Endothelial cell (in vitro differentiated cells): ENCODE measurements at regions not wholly inside any gene's neighbourhood (a gene's known extent, or its start where the extent isn't known, plus 50 kb on each side); places are given as distances from the start of the nearest gene placed in this dataset.

Source experiments
- DNase-seq: peaks from one replicate; pipeline ENCODE4 v3.0.0; 2021; ENCODE audit warnings: low spot score
- H3K27ac Mint-ChIP-seq: one replicate; pipeline ENCODE4 v1.8.0; 2021; ENCODE audit warnings: mixed read lengths, inconsistent platforms; ENCODE audit not compliant: unreplicated experiment
- H3K27me3 Mint-ChIP-seq: one replicate; pipeline ENCODE4 v1.8.0; 2021; ENCODE audit warnings: mild to moderate bottlenecking, moderate library complexity, mixed read lengths, inconsistent platforms; ENCODE audit not compliant: unreplicated experiment
- H3K36me3 Mint-ChIP-seq: one replicate; pipeline ENCODE4 v1.8.0; 2021; ENCODE audit warnings: mild to moderate bottlenecking, low read depth, mixed read lengths, inconsistent platforms; ENCODE audit not compliant: unreplicated experiment
- H3K4me1 Mint-ChIP-seq: one replicate; pipeline ENCODE4 v1.8.0; 2021; ENCODE audit warnings: mild to moderate bottlenecking, mixed read lengths, inconsistent platforms; ENCODE audit not compliant: unreplicated experiment
- H3K4me3 Mint-ChIP-seq: one replicate; pipeline ENCODE4 v1.8.0; 2021; ENCODE audit warnings: mild to moderate bottlenecking, mixed read lengths, inconsistent platforms; ENCODE audit not compliant: unreplicated experiment
- H3K9me3 Mint-ChIP-seq: one replicate; pipeline ENCODE4 v1.8.0; 2021; ENCODE audit warnings: mixed read lengths, inconsistent platforms; ENCODE audit not compliant: unreplicated experiment
- TF ChIP-seq, protein P1 (sequence below): fragments of 200-600 bp; sonication (generic); IDR thresholded peaks from one replicate; pipeline ENCODE4 v1.5.0; 2021; ENCODE audit warnings: antibody characterized with exemption; ENCODE audit not compliant: unreplicated experiment

DNA sequence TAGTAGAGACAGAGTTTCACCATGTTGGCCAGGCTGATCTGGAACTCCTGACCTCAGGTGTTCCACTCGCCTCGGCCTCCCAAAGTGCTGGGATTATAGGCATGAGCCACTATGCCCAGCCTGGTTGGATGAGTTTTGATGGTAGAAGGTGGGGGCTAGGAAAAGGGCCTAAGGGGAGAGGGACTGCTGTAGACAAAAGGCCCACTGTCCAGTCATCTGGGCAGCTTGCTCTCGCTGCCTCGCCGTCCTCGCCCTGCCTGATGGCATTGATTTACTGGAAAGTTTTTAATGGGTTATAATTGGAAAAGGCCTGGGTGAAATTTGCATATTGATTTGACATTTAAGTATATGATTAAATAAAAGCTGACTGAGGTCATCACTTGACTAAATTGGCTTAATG is 175.1 kb upstream of the CSF3R start:
- TF ChIP-seq, protein P1, sequence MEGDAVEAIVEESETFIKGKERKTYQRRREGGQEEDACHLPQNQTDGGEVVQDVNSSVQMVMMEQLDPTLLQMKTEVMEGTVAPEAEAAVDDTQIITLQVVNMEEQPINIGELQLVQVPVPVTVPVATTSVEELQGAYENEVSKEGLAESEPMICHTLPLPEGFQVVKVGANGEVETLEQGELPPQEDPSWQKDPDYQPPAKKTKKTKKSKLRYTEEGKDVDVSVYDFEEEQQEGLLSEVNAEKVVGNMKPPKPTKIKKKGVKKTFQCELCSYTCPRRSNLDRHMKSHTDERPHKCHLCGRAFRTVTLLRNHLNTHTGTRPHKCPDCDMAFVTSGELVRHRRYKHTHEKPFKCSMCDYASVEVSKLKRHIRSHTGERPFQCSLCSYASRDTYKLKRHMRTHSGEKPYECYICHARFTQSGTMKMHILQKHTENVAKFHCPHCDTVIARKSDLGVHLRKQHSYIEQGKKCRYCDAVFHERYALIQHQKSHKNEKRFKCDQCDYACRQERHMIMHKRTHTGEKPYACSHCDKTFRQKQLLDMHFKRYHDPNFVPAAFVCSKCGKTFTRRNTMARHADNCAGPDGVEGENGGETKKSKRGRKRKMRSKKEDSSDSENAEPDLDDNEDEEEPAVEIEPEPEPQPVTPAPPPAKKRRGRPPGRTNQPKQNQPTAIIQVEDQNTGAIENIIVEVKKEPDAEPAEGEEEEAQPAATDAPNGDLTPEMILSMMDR = no peak
- Mint-ChIP-seq H3K27me3 (peaks cover 14% of the 10 kb centered on the region), H3K9me3 (no peaks in the 10 kb centered on the region), H3K4me1 (peaks cover 2% of the 10 kb centered on the region), H3K4me3 (no peak overlapping the region), H3K27ac (no peak overlapping the region), H3K36me3 (no peaks in the 10 kb centered on the region)
- no peak for DNase-seq

DNA sequence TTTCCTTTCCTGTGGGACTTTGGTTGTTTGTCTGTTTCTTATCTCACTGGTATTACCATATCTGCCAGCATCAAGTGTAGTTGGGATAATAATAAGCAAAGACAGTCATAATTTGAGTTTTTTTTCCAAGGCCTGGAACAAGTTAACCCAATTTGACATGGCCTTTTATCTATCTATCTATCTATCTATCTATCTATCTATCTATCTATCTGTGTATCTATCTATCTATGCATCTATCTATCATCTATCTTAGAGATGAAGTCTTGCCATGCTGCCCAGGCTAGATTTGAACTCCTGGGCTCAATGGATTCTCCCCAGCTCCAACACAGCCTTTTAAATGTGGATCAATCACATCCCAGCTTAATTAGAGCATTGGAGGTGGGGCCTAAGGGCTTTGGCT is 174.1 kb upstream of the CSF3R start:
- peaks cover 2% of the 10 kb centered on the region for H3K4me1 Mint-ChIP-seq
- TF ChIP-seq, protein P1 = no peak
- H3K27me3 Mint-ChIP-seq = peaks cover 10% of the 10 kb centered on the region
- no peak for DNase-seq
- no peaks in the 10 kb centered on the region for H3K36me3 Mint-ChIP-seq
- no peaks in the 10 kb centered on the region for H3K9me3 Mint-ChIP-seq
- no peak overlapping the region for H3K4me3 Mint-ChIP-seq
- H3K27ac Mint-ChIP-seq = no peak overlapping the region

DNA sequence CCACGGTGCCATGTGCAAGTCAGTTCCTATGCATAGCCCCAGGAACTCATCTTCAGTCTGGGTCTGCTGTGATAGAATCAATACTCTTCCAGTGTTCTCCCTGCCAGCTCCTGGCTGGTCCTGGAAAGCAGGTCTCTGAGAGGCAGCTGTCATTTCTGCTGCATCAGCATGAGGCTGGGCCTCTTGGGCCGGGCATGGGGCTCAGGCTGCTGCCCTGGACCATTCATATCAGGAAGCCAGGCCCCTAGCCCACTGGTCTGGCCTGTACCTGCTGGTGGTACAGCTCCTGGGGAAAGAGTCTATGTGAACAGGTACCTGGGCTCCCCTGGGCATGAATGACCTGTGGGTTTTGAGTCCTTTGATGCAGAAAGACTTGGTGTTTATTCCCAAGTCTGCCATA is 173.6 kb upstream of the CSF3R start:
- TF ChIP-seq, protein P1 = no peak
- Mint-ChIP-seq H3K4me3 (no peak overlapping the region), H3K4me1 (peaks cover 2% of the 10 kb centered on the region), H3K27me3 (peaks cover 6% of the 10 kb centered on the region), H3K9me3 (no peaks in the 10 kb centered on the region), H3K27ac (no peak overlapping the region), H3K36me3 (no peaks in the 10 kb centered on the region)
- DNase-seq = no peak

DNA sequence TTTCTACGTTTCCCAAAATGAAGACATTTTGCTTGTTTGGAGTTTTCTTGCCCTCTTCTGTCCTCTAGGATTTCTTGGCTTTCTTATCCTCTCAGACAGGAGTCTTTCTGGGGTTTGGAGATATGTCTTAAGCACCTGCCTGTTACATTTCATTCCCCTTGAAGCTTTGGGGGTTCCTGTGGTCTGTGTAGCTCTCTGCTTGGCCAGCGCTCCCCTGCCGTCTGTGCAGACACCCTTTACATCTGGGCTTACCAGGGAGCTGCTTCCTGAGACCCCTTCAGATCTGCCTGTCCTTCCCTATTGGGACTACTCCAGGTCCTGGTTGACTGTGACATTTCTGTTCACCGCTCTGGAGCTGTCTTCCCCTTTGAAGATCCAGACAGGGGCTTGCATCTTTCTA is 171.9 kb upstream of the CSF3R start:
- Mint-ChIP-seq H3K27ac (no peak overlapping the region), H3K9me3 (no peaks in the 10 kb centered on the region), H3K4me1 (peaks cover 2% of the 10 kb centered on the region), H3K36me3 (no peaks in the 10 kb centered on the region), H3K4me3 (no peak overlapping the region), H3K27me3 (peaks cover 1% of the 10 kb centered on the region)
- DNase-seq = no peak
- TF ChIP-seq, protein P1 = no peak

DNA sequence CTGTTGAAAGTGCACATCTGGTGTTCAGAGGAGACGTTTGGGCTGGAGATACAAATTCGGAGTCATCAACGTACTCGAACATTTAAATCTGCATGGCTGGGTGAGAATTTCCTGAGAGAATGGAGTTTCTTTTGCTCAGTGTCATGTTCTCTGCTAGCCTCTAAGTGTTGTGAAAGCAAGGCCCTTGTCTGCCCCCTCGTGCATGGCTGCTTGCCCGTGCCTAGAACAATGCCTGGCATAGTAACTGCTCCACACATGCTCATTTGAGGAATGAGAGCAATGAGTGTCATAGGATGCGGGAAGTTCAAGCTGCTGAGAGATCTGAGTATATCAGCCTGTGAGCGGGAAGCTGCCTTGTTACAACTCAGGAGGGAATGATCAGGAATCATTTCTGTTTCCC is 171.1 kb upstream of the CSF3R start:
- H3K4me3 Mint-ChIP-seq = no peak overlapping the region
- H3K27ac Mint-ChIP-seq = no peak overlapping the region
- H3K36me3 Mint-ChIP-seq = no peaks in the 10 kb centered on the region
- TF ChIP-seq, protein P1 = no peak
- H3K27me3 Mint-ChIP-seq = peaks cover 1% of the 10 kb centered on the region
- no peak for DNase-seq
- H3K9me3 Mint-ChIP-seq = no peaks in the 10 kb centered on the region
- H3K4me1 Mint-ChIP-seq = peaks cover 2% of the 10 kb centered on the region
